ENCODE measurements at regions not wholly inside any gene's neighbourhood (a gene's known extent, or its start where the extent isn't known, plus 50 kb on each side); places are given as distances from the start of the nearest gene placed in this dataset.

GRCh38 chrX:4841216-4841745 lies 1127.8 kb upstream of the PRKX start:
- DNase-seq, result no peak

- no peak for DNase-seq
Observed at GRCh38 chrX:4831574-4831973, 1118.1 kb upstream of the PRKX start.

GRCh38 chrX:4830880-4831557 lies 1117.6 kb upstream of the PRKX start:
- DNase-seq, result no peak

- no peak for DNase-seq
Observed at GRCh38 chrX:4825550-4825949, 1112.1 kb upstream of the PRKX start.

- no peak for DNase-seq
Observed at GRCh38 chrX:4809571-4809970, 1096.1 kb upstream of the PRKX start.

- no peak for DNase-seq
Observed at GRCh38 chrX:4805502-4805901, 1092.1 kb upstream of the PRKX start.

- DNase-seq, result no peak
Observed at GRCh38 chrX:4800756-4801155, 1087.3 kb upstream of the PRKX start.

- no peak for DNase-seq
Observed at GRCh38 chrX:4787971-4788370, 1074.5 kb upstream of the PRKX start.

- no peak for DNase-seq
Observed at GRCh38 chrX:4764888-4765287, 1051.4 kb upstream of the PRKX start.

GRCh38 chrX:4762196-4762595 lies 1048.7 kb upstream of the PRKX start:
- no peak for DNase-seq

GRCh38 chrX:4754878-4755604 lies 1041.6 kb upstream of the PRKX start:
- DNase-seq, result no peak

GRCh38 chrX:4741024-4741423 lies 1027.6 kb upstream of the PRKX start:
- DNase-seq, result no peak

- no peak for DNase-seq
Observed at GRCh38 chrX:4735299-4735698, 1021.9 kb upstream of the PRKX start.

GRCh38 chrX:4710618-4711433 lies 997.4 kb upstream of the PRKX start:
- DNase-seq, result no peak

- no peak for DNase-seq
Observed at GRCh38 chrX:4708970-4709760, 995.7 kb upstream of the PRKX start.

- no peak for DNase-seq
Observed at GRCh38 chrX:4706961-4707360, 993.5 kb upstream of the PRKX start.

GRCh38 chrX:4690521-4690920 lies 977.1 kb upstream of the PRKX start:
- DNase-seq, result no peak

- DNase-seq, result no peak
Observed at GRCh38 chrX:4682636-4683035, 969.2 kb upstream of the PRKX start.

GRCh38 chrX:4675686-4676300 lies 962.3 kb upstream of the PRKX start:
- no peak for DNase-seq

- no peak for DNase-seq
Observed at GRCh38 chrX:4674028-4674782, 960.8 kb upstream of the PRKX start.

GRCh38 chrX:4671344-4671743 lies 957.9 kb upstream of the PRKX start:
- DNase-seq, result no peak

Measured in eye (tissue), 1 donor.